ENCODE measurements at regions not wholly inside any gene's neighbourhood (a gene's known extent, or its start where the extent isn't known, plus 50 kb on each side); places are given as distances from the start of the nearest gene placed in this dataset.

GRCh38 chr3:144652573-144652972 lies 681.0 kb downstream of the DIPK2A start:
- DNase-seq (ENCODE audit: extremely low spot score): no peak
- CTCF ChIA-PET: no interaction called here
- POLR2A ChIA-PET: no interaction called here
- TF ChIP-seq FOXA1 (IDR thresholded peaks at IDR 0.05) (no peak), ZNF384 (IDR thresholded peaks at IDR 0.05) (no peak), FOXK2 (IDR thresholded peaks at IDR 0.05) (no peak), HDGF (IDR thresholded peaks at IDR 0.05; ENCODE audit: borderline replicate concordance) (no peak), SUZ12 (IDR thresholded peaks at IDR 0.05) (no peak), TARDBP (IDR thresholded peaks at IDR 0.05) (no peak), LEF1 (IDR thresholded peaks at IDR 0.05; ENCODE audit: borderline replicate concordance) (no peak), PKNOX1 (IDR thresholded peaks at IDR 0.05) (no peak), NFRKB (IDR thresholded peaks at IDR 0.05) (no peak)

DNA sequence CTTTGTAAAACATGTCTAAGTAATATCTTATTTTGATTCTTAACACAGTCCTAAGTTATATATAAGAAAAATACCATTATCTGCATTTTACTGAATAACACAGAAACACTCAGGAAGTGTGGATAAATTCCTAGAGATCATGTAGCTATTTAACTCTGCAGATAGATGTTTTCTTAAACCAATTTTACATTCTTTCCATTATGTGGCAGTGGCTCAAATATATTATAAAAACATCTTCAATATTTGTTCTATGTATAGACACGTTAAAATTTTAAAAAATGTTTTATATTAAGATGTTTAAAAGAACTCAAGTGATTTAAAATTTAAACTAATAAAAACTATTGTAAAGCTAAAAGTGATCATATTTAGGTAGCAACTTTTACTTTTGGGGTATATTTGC lies 683.8 kb downstream of the DIPK2A start:
- no peak for DNase-seq (ENCODE audit: extremely low spot score)
- TF ChIP-seq NFRKB (IDR thresholded peaks at IDR 0.05) (no peak), SUZ12 (IDR thresholded peaks at IDR 0.05) (no peak)
- POLR2A ChIA-PET: no interaction called here
- CTCF ChIA-PET: no interaction called here

GRCh38 chr3:144660186-144660585 lies 688.6 kb downstream of the DIPK2A start:
- ChIA-PET POLR2A (no interaction called here), CTCF (no interaction called here)
- no peak for DNase-seq (ENCODE audit: extremely low spot score)
- no peak for TF ChIP-seq ARNT (IDR thresholded peaks at IDR 0.05)
- no peak for TF ChIP-seq BHLHE40 (IDR thresholded peaks at IDR 0.05; ENCODE audit: borderline replicate concordance)
- TF ChIP-seq ZNF384 (IDR thresholded peaks at IDR 0.05): no peak
- TF ChIP-seq NFRKB (IDR thresholded peaks at IDR 0.05): no peak
- no peak for TF ChIP-seq SUZ12 (IDR thresholded peaks at IDR 0.05)
- no peak for TF ChIP-seq FOXM1 (IDR thresholded peaks at IDR 0.05; ENCODE audit: borderline replicate concordance)
- TF ChIP-seq ELF4 (IDR thresholded peaks at IDR 0.05): no peak
- no peak for TF ChIP-seq L3MBTL2 (conservative IDR thresholded peaks at IDR 0.05)
- no peak for TF ChIP-seq LEF1 (IDR thresholded peaks at IDR 0.05; ENCODE audit: borderline replicate concordance)
- no peak for TF ChIP-seq FOXA1 (IDR thresholded peaks at IDR 0.05)
- no peak for TF ChIP-seq FOXK2 (IDR thresholded peaks at IDR 0.05)
- no peak for TF ChIP-seq SP1 (IDR thresholded peaks at IDR 0.05)
- TF ChIP-seq TARDBP (IDR thresholded peaks at IDR 0.05): no peak
- no peak for TF ChIP-seq HDGF (IDR thresholded peaks at IDR 0.05; ENCODE audit: borderline replicate concordance)
- no peak for TF ChIP-seq CTBP1 (IDR thresholded peaks at IDR 0.05; ENCODE audit: borderline replicate concordance)

GRCh38 chr3:144662729-144663128 lies 691.1 kb downstream of the DIPK2A start:
- TF ChIP-seq TARDBP (IDR thresholded peaks at IDR 0.05): no peak
- no peak for TF ChIP-seq SP1 (IDR thresholded peaks at IDR 0.05)
- TF ChIP-seq FOXM1 (IDR thresholded peaks at IDR 0.05; ENCODE audit: borderline replicate concordance): no peak
- CTCF ChIA-PET: no interaction called here
- no peak for DNase-seq (ENCODE audit: extremely low spot score)
- POLR2A ChIA-PET: no interaction called here

DNA sequence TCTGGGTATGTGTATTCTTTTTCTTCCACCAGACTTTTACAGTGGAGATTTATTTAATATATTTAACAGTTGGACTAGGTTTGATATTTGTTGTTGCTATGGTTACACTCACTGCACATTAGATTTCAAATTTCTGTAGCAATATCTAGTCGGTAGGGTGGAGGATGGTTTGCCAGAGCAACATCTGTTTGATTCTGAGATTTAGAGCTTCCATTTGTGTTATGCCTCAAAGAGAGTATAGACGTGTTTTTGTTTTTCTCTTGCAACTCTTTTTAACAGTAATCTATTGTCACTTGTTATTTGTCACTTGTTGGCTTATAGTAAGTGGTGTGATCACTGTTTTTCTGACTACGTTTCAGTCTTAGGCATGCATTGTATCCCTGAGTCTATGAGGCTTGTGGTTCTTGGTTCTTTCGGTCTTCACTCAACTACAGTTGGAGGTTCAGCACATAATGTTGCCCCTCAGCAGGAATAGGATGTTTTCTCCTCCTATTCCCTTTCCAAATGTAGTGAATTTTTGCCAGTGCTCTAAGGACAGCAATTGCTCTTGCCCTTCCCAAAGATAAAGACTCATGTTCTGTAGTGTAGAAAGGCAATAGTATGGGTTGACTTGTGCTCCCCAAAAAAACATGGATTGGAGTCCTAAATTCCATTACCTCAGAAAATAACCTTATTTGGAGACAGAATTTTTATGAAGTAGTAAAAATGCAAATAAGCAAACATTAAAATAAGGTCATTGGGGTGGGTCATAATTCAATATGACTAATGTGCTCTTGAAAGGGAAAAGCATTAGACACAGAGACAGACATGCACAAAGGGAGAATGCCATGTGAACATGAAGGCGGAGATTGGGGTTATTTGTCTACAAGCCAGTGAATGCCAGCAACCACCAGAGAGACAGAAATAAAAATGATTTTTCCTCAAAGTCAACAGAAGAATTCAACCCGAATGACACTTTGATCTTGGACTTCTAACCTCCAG lies 692.1 kb downstream of the DIPK2A start:
- CTCF ChIA-PET: no interaction called here
- TF ChIP-seq SP1 (IDR thresholded peaks at IDR 0.05) (no peak), FOXM1 (IDR thresholded peaks at IDR 0.05; ENCODE audit: borderline replicate concordance) (no peak), TARDBP (IDR thresholded peaks at IDR 0.05) (no peak), ARNT (IDR thresholded peaks at IDR 0.05) (no peak), BHLHE40 (IDR thresholded peaks at IDR 0.05; ENCODE audit: borderline replicate concordance) (no peak), SUZ12 (IDR thresholded peaks at IDR 0.05) (no peak)
- POLR2A ChIA-PET: no interaction called here
- no peak for DNase-seq (ENCODE audit: extremely low spot score)

DNA sequence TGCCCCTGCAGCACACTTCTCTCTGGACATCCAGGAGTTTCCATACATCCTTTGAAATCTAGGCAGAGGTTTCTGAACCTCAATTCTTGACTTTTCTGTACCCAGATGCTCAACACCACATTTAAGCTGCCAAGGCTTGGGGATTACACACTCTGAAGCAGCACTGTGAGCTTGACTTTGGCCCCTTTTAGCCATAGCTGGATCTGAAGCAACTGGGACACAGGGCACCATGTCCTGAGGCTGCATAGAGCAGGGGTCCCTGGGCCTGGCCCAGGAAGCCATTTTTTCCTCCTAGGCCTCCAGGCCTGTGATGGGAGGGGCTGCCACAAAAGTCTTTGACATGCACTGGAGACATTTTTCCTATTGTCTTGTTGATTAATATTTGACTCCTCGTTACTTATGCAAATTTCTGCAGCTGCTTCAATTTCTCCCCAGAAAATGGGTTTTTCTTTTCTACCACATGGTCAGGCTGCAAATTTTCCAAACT lies 694.0 kb downstream of the DIPK2A start:
- no peak for TF ChIP-seq FOXA1 (IDR thresholded peaks at IDR 0.05)
- no peak for TF ChIP-seq FOXM1 (IDR thresholded peaks at IDR 0.05; ENCODE audit: borderline replicate concordance)
- TF ChIP-seq HDGF (IDR thresholded peaks at IDR 0.05; ENCODE audit: borderline replicate concordance): no peak
- TF ChIP-seq BHLHE40 (IDR thresholded peaks at IDR 0.05; ENCODE audit: borderline replicate concordance): no peak
- TF ChIP-seq FOXK2 (IDR thresholded peaks at IDR 0.05): no peak
- TF ChIP-seq TARDBP (IDR thresholded peaks at IDR 0.05): no peak
- TF ChIP-seq SUZ12 (IDR thresholded peaks at IDR 0.05): no peak
- no peak for TF ChIP-seq CTBP1 (IDR thresholded peaks at IDR 0.05; ENCODE audit: borderline replicate concordance)
- TF ChIP-seq ELF4 (IDR thresholded peaks at IDR 0.05): no peak
- TF ChIP-seq ZNF384 (IDR thresholded peaks at IDR 0.05): no peak
- no peak for TF ChIP-seq NFRKB (IDR thresholded peaks at IDR 0.05)
- TF ChIP-seq L3MBTL2 (conservative IDR thresholded peaks at IDR 0.05): no peak
- TF ChIP-seq SP1 (IDR thresholded peaks at IDR 0.05): no peak
- TF ChIP-seq PKNOX1 (IDR thresholded peaks at IDR 0.05): no peak
- TF ChIP-seq ARNT (IDR thresholded peaks at IDR 0.05): no peak
- TF ChIP-seq LEF1 (IDR thresholded peaks at IDR 0.05; ENCODE audit: borderline replicate concordance): no peak
- ChIA-PET POLR2A (no interaction called here), CTCF (no interaction called here)
- no peak for DNase-seq (ENCODE audit: extremely low spot score)

DNA sequence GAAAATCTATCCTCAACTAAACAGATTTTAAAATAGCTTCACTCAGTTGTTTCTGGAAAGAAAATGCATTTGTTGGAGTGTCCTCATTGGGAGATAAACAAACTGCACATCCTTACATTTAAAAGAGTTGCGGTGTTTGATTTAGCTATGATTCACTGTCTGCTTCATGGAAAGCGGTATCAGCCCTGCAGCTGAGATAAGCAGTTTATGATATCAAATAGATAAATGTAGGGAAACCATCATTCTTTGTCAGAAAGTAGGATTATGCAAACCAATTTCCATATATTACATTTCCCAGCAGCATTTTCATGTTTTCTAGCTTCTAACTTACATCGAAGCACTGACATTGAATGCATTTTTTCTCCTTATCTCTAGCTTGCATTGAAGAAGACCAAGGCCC lies 698.9 kb downstream of the DIPK2A start:
- TF ChIP-seq LEF1 (IDR thresholded peaks at IDR 0.05; ENCODE audit: borderline replicate concordance) (no peak), FOXM1 (IDR thresholded peaks at IDR 0.05; ENCODE audit: borderline replicate concordance) (no peak), SP1 (IDR thresholded peaks at IDR 0.05) (no peak), PKNOX1 (IDR thresholded peaks at IDR 0.05) (no peak), CTBP1 (IDR thresholded peaks at IDR 0.05; ENCODE audit: borderline replicate concordance) (no peak), ZNF384 (IDR thresholded peaks at IDR 0.05) (no peak), SUZ12 (IDR thresholded peaks at IDR 0.05) (no peak), TARDBP (IDR thresholded peaks at IDR 0.05) (no peak), NFRKB (IDR thresholded peaks at IDR 0.05) (no peak)
- DNase-seq (ENCODE audit: extremely low spot score): no peak
- CTCF ChIA-PET: no interaction called here
- POLR2A ChIA-PET: no interaction called here
